HG02610 (cell line): ENCODE measurements at regions not wholly inside any gene's neighbourhood (a gene's known extent, or its start where the extent isn't known, plus 50 kb on each side); places are given as distances from the start of the nearest gene placed in this dataset.
A peak's percentile ranks its signal among the peaks of the same experiment; 100 is the strongest.

ENCODE experiments used
- ATAC-seq: cut with Tn5 transposase; IDR thresholded peaks from one replicate; pipeline ENCODE4 v1.9.1; 2021; ENCODE audit warnings: mild to moderate bottlenecking, moderate library complexity; ENCODE audit not compliant: unreplicated experiment

GRCh38 chr4:181157647-181158046, 1085.6 kb upstream of the TENM3 start:
- ATAC-seq, result no peak

- no peak for ATAC-seq
These were observed 1084.2 kb upstream of the TENM3 start for GRCh38 chr4:181158971-181159370.

GRCh38 chr4:181161669-181162068, 1081.5 kb upstream of the TENM3 start:
- ATAC-seq, result no peak

GRCh38 chr4:181162266-181162665, 1080.9 kb upstream of the TENM3 start:
- no peak for ATAC-seq

- ATAC-seq, result no peak
These were observed 1080.5 kb upstream of the TENM3 start for GRCh38 chr4:181162676-181163075.

GRCh38 chr4:181166742-181167399, 1076.3 kb upstream of the TENM3 start:
- ATAC-seq, result no peak

- ATAC-seq, result no peak
These were observed 1075.0 kb upstream of the TENM3 start for GRCh38 chr4:181168011-181168805.

- no peak for ATAC-seq
These were observed 1070.2 kb upstream of the TENM3 start for GRCh38 chr4:181173046-181173445.

GRCh38 chr4:181176306-181176705, 1066.9 kb upstream of the TENM3 start:
- ATAC-seq, result peak; percentile 53

- no peak for ATAC-seq
These were observed 1061.9 kb upstream of the TENM3 start for GRCh38 chr4:181181331-181181730.

- no peak for ATAC-seq
These were observed 1053.5 kb upstream of the TENM3 start for GRCh38 chr4:181189751-181190150.

- no peak for ATAC-seq
These were observed 1049.9 kb upstream of the TENM3 start for GRCh38 chr4:181193131-181193930.

- no peak for ATAC-seq
These were observed 1049.1 kb upstream of the TENM3 start for GRCh38 chr4:181194096-181194495.

- no peak for ATAC-seq
These were observed 1043.1 kb upstream of the TENM3 start for GRCh38 chr4:181200076-181200475.

- ATAC-seq, result no peak
These were observed 1041.0 kb upstream of the TENM3 start for GRCh38 chr4:181202240-181202639.

- no peak for ATAC-seq
These were observed 1039.1 kb upstream of the TENM3 start for GRCh38 chr4:181204109-181204508.

GRCh38 chr4:181213551-181213950, 1029.7 kb upstream of the TENM3 start:
- no peak for ATAC-seq

- no peak for ATAC-seq
These were observed 1026.7 kb upstream of the TENM3 start for GRCh38 chr4:181216501-181216900.

GRCh38 chr4:181219783-181220416, 1023.3 kb upstream of the TENM3 start:
- no peak for ATAC-seq

- ATAC-seq, result no peak
These were observed 1018.4 kb upstream of the TENM3 start for GRCh38 chr4:181224852-181225251.

GRCh38 chr4:181225616-181226261, 1017.5 kb upstream of the TENM3 start:
- no peak for ATAC-seq
